H9 (cell line): ENCODE measurements at regions not wholly inside any gene's neighbourhood (a gene's known extent, or its start where the extent isn't known, plus 50 kb on each side); places are given as distances from the start of the nearest gene placed in this dataset.
"Not testable (repeated sequence)": the region's sequence is repeated elsewhere in the genome, so short reads cannot be mapped to it uniquely, and the experiment has no call there.

Experiments
- DNase-seq: peaks from one replicate; pipeline ENCODE4 v3.0.0-alpha.2; 2017
- H2AFZ ChIP-seq: one replicate; pipeline ENCODE4 v1.6.1; 2013; ENCODE audit warnings: mild to moderate bottlenecking, low read length, control low read depth, moderate library complexity
- H2AK5ac ChIP-seq: 2 replicates; pipeline ENCODE4 v1.6.1; 2013; ENCODE audit warnings: low read length, control low read depth, mixed read lengths; ENCODE audit not compliant: insufficient read length
- H2BK120ac ChIP-seq: one replicate; pipeline ENCODE4 v1.6.1; 2013; ENCODE audit warnings: low read depth, mild to moderate bottlenecking, low read length, control low read depth, inconsistent platforms; ENCODE audit not compliant: poor library complexity, severe bottlenecking
- H2BK12ac ChIP-seq: 2 replicates; pipeline ENCODE4 v1.6.1; 2013; ENCODE audit warnings: low read length, control low read depth, mixed read lengths, low read depth; ENCODE audit not compliant: insufficient read length
- H2BK15ac ChIP-seq: 2 replicates; pipeline ENCODE4 v1.6.1; 2013; ENCODE audit warnings: low read depth, low read length, control low read depth
- H2BK20ac ChIP-seq: one replicate; pipeline ENCODE4 v1.6.1; 2013; ENCODE audit warnings: low read depth, mild to moderate bottlenecking, low read length, control low read depth, inconsistent platforms; ENCODE audit not compliant: poor library complexity, severe bottlenecking
- H2BK5ac ChIP-seq: 2 replicates; pipeline ENCODE4 v1.6.1; 2013; ENCODE audit warnings: low read length, control low read depth, mixed read lengths; ENCODE audit not compliant: insufficient read length
- H3K14ac ChIP-seq: 2 replicates; pipeline ENCODE4 v1.6.1; 2013; ENCODE audit warnings: low read length, control low read depth; ENCODE audit not compliant: insufficient read depth
- H3K18ac ChIP-seq: 2 replicates; pipeline ENCODE4 v1.6.1; 2013; ENCODE audit warnings: low read depth, mild to moderate bottlenecking, mixed read lengths, low read length, control low read depth; ENCODE audit not compliant: insufficient read length
- H3K23ac ChIP-seq: 2 replicates; pipeline ENCODE4 v1.6.1; 2013; ENCODE audit warnings: low read length, control low read depth, mixed read lengths, low read depth; ENCODE audit not compliant: insufficient read length
- H3K23me2 ChIP-seq: 2 replicates; pipeline ENCODE4 v1.6.1; 2013; ENCODE audit warnings: low read depth, mild to moderate bottlenecking, mixed read lengths, low read length, control low read depth; ENCODE audit not compliant: insufficient read length, poor library complexity, severe bottlenecking
- H3K27ac ChIP-seq: 2 replicates; pipeline ENCODE4 v1.5.1; 2013; ENCODE audit warnings: low read length, control low read depth, mixed read lengths, low read depth; ENCODE audit not compliant: insufficient read length
- H3K27me3 ChIP-seq: 2 replicates; pipeline ENCODE4 v1.6.1; 2013; ENCODE audit warnings: low read length, control low read depth, inconsistent platforms; ENCODE audit not compliant: insufficient read depth
- H3K4ac ChIP-seq: 2 replicates; pipeline ENCODE4 v1.6.1; 2013; ENCODE audit warnings: low read depth, mild to moderate bottlenecking, control low read depth, inconsistent platforms, low read length, moderate library complexity
- H3K4me1 ChIP-seq: 2 replicates; pipeline ENCODE4 v1.6.1; 2013; ENCODE audit warnings: low read length, control low read depth, inconsistent platforms; ENCODE audit not compliant: insufficient read depth
- H3K4me2 ChIP-seq: 2 replicates; pipeline ENCODE4 v1.6.1; 2013; ENCODE audit warnings: low read length, control low read depth, mixed read lengths; ENCODE audit not compliant: insufficient read length, insufficient read depth
- H3K56ac ChIP-seq: 2 replicates; pipeline ENCODE4 v1.6.1; 2013; ENCODE audit warnings: low read depth, mild to moderate bottlenecking, mixed read lengths, low read length, control low read depth; ENCODE audit not compliant: insufficient read length
- H3K79me1 ChIP-seq: 2 replicates; pipeline ENCODE4 v1.6.1; 2013; ENCODE audit warnings: low read depth, mild to moderate bottlenecking, moderate library complexity, low read length, control low read depth, inconsistent platforms; ENCODE audit not compliant: insufficient read depth, poor library complexity, severe bottlenecking
- H3K79me2 ChIP-seq: 2 replicates; pipeline ENCODE4 v1.6.1; 2013; ENCODE audit warnings: low read length, control low read depth, inconsistent platforms; ENCODE audit not compliant: insufficient read depth
- H3K9ac ChIP-seq: 2 replicates; pipeline ENCODE4 v1.6.1; 2013; ENCODE audit warnings: low read length, control low read depth, mixed read lengths; ENCODE audit not compliant: insufficient read length; ENCODE audit errors: extremely low read depth
- H3K9me3 ChIP-seq: one replicate; pipeline ENCODE4 v1.6.1; 2013; ENCODE audit warnings: low read depth, low read length, inconsistent platforms; ENCODE audit not compliant: control insufficient read depth
- H3T11ph ChIP-seq: one replicate; pipeline ENCODE4 v1.6.1; 2013; ENCODE audit warnings: mild to moderate bottlenecking, low read length, control low read depth, inconsistent platforms
- H4K20me1 ChIP-seq: one replicate; pipeline ENCODE4 v1.6.1; 2013; ENCODE audit not compliant: control insufficient read depth, insufficient read length, insufficient read depth
- H4K5ac ChIP-seq: 2 replicates; pipeline ENCODE4 v1.6.1; 2013; ENCODE audit warnings: low read depth, mild to moderate bottlenecking, mixed read lengths, low read length, control low read depth; ENCODE audit not compliant: insufficient read length
- H4K8ac ChIP-seq: replicated peaks from 2 replicates; pipeline ENCODE4 v1.6.1; 2013; ENCODE audit warnings: low read length, control low read depth, mixed read lengths, low read depth; ENCODE audit not compliant: insufficient read length
- H4K91ac ChIP-seq: 2 replicates; pipeline ENCODE4 v1.6.1; 2013; ENCODE audit warnings: low read depth, mild to moderate bottlenecking, moderate library complexity, mixed read lengths, low read length, control low read depth; ENCODE audit not compliant: insufficient read length
- H3K27ac Mint-ChIP-seq, 3 experiments: 2 replicates in 2 of 3; 3 replicates in 1 of 3; pipeline ENCODE4 v1.8.0; 2020 to 2021; ENCODE audit warnings: mixed read lengths in 3 of 3, mild to moderate bottlenecking in 1 of 3, moderate library complexity in 1 of 3
- H3K27me3 Mint-ChIP-seq: 2 replicates; pipeline ENCODE4 v1.8.0; 2021; ENCODE audit warnings: low read depth, mild to moderate bottlenecking, moderate library complexity, mixed read lengths
- H3K36me3 Mint-ChIP-seq, 3 experiments: 2 replicates in 2 of 3; 3 replicates in 1 of 3; pipeline ENCODE4 v1.8.0; 2020 to 2021; ENCODE audit warnings: low read depth in 3 of 3, mixed read lengths in 3 of 3; ENCODE audit not compliant: insufficient read depth in 1 of 3
- H3K4me1 Mint-ChIP-seq, 2 experiments: 2 replicates each; pipeline ENCODE4 v1.8.0; 2020; ENCODE audit warnings: mixed read lengths in 2 of 2
- H3K4me3 Mint-ChIP-seq, 2 experiments: 2 replicates in 1 of 2; 3 replicates in 1 of 2; pipeline ENCODE4 v1.8.0; 2020 to 2021; ENCODE audit warnings: mild to moderate bottlenecking in 2 of 2, mixed read lengths in 2 of 2, moderate library complexity in 1 of 2
- H3K9me3 Mint-ChIP-seq, 2 experiments: 2 replicates in 1 of 2; 3 replicates in 1 of 2; pipeline ENCODE4 v1.8.0; 2020; ENCODE audit warnings: mild to moderate bottlenecking in 2 of 2, mixed read lengths in 2 of 2, moderate library complexity in 1 of 2
- WGBS: extraction: QIAGEN DNeasy Blood & Tissue Kit; methylation state at CpG from one replicate; pipeline ENCODE4 v1.1.7; 2013; ENCODE audit warnings: missing lambda C conversion rate, low lambda C conversion rate, mixed read lengths; ENCODE audit not compliant: insufficient read length; ENCODE audit errors: extremely low coverage; 5-methylcytosine and 5-hydroxymethylcytosine counted together

DNA sequence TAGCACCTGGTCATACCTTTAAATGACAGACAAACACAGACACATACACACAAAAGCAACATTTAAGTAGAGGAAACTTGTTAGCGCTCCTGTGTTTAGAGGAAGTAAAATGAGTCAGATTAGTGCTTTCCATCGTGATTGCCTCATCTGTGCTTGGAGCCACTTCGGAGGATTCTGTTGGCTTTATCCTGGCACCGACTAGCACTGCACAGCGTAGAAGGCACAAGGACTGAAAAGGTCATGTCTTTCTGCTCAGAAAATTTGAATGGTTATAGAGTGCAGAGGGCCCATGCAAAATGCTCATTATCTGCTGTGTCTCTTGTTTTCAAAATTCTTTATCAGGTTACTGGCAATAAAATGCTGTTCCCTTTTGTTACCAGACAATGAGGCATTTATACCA lies 863.6 kb upstream of the TPTE start:
- not testable (repeated sequence) for H3K4me2 ChIP-seq, H3K18ac ChIP-seq, H4K20me1 ChIP-seq, H3K4me3 Mint-ChIP-seq, H3K14ac ChIP-seq, H2BK15ac ChIP-seq, H3K23me2 ChIP-seq, H4K8ac ChIP-seq, H3K27ac ChIP-seq, H2BK12ac ChIP-seq, DNase-seq, H2BK20ac ChIP-seq, H3K56ac ChIP-seq, H3K27ac Mint-ChIP-seq, H2AK5ac ChIP-seq, H4K5ac ChIP-seq, H3K4ac ChIP-seq, H4K91ac ChIP-seq, H3K9ac ChIP-seq, H3K4me1 ChIP-seq, H3K79me2 ChIP-seq, H2AFZ ChIP-seq, H3T11ph ChIP-seq, H2BK120ac ChIP-seq, H3K23ac ChIP-seq, H2BK5ac ChIP-seq, H3K4me1 Mint-ChIP-seq, H3K79me1 ChIP-seq, H3K27me3 ChIP-seq, H3K27me3 Mint-ChIP-seq
- peaks cover 3 to 19% of the 10 kb centered on the region in 2 experiments for H3K9me3 Mint-ChIP-seq
- WGBS = no CpG with 5 or more reads among the region's 5 CpGs
- H3K9me3 ChIP-seq = peaks cover 53% of the 10 kb centered on the region
- peaks cover 10 to 18% (median 18%) of the 10 kb centered on the region in 3 experiments; a peak in 6 of 7 replicates for H3K36me3 Mint-ChIP-seq

GRCh38 chr21:9659877-9660276 lies 861.5 kb upstream of the TPTE start:
- no CpG with 5 or more reads among the region's 17 CpGs for WGBS
- not testable (repeated sequence) for H3K27me3 ChIP-seq, H3K27me3 Mint-ChIP-seq, H4K91ac ChIP-seq, H2BK5ac ChIP-seq, H2AFZ ChIP-seq, H2BK12ac ChIP-seq, H3K4me2 ChIP-seq, H3K79me2 ChIP-seq, H4K5ac ChIP-seq, H2AK5ac ChIP-seq, H3K79me1 ChIP-seq, H3K23ac ChIP-seq, H3K23me2 ChIP-seq, H3K4me3 Mint-ChIP-seq, H3K27ac ChIP-seq, H3K56ac ChIP-seq, H4K8ac ChIP-seq, H3K18ac ChIP-seq, H3K4me1 ChIP-seq, H2BK120ac ChIP-seq, H3K14ac ChIP-seq, H3K4ac ChIP-seq, H3K27ac Mint-ChIP-seq, H3K4me1 Mint-ChIP-seq, DNase-seq, H3K9ac ChIP-seq, H2BK20ac ChIP-seq, H2BK15ac ChIP-seq, H3T11ph ChIP-seq, H4K20me1 ChIP-seq
- H3K9me3 Mint-ChIP-seq = peaks cover 5 to 19% of the 10 kb centered on the region in 2 experiments
- peaks cover 39% of the 10 kb centered on the region for H3K9me3 ChIP-seq
- H3K36me3 Mint-ChIP-seq = peaks cover 10 to 17% (median 16%) of the 10 kb centered on the region in 3 experiments; a peak in 6 of 7 replicates
